PFSK-1 (cell line): ENCODE measurements at regions not wholly inside any gene's neighbourhood (a gene's known extent, or its start where the extent isn't known, plus 50 kb on each side); places are given as distances from the start of the nearest gene placed in this dataset.

Experiments used
- POLR2AphosphoS5 ChIP-seq: IDR thresholded peaks from 2 replicates; pipeline ENCODE4 v1.6.1; 2012; ENCODE audit warnings: low read depth, mild to moderate bottlenecking, control low read depth, low read length, moderate library complexity
- REST ChIP-seq, 2 experiments: IDR thresholded peaks; 2 replicates each; pipeline versions ENCODE4 v1.6.1 to v1.8.0; 2011 to 2012; ENCODE audit warnings: low read depth in 2 of 2, low read length in 2 of 2, control low read depth in 1 of 2, inconsistent platforms in 1 of 2, mild to moderate bottlenecking in 1 of 2, moderate library complexity in 1 of 2; ENCODE audit not compliant: insufficient read depth in 1 of 2
- SIN3A ChIP-seq: IDR thresholded peaks from 2 replicates; pipeline ENCODE4 v1.6.1; 2012; ENCODE audit warnings: mild to moderate bottlenecking, low read length, moderate library complexity, borderline replicate concordance; ENCODE audit not compliant: insufficient read depth
- TAF1 ChIP-seq: IDR thresholded peaks from 2 replicates; pipeline ENCODE4 v1.6.1; 2012; ENCODE audit warnings: low read length, control low read depth, borderline replicate concordance; ENCODE audit not compliant: insufficient read depth

- TF ChIP-seq POLR2AphosphoS5 (no peak), SIN3A (no peak), REST (IDR thresholded peaks at IDR 0.05; ENCODE audit: insufficient read depth in 1 of 2, low read depth in 2 of 2, low read length in 2 of 2) (no peak), TAF1 (no peak)
Measured at GRCh38 chr7:116364469-116364868, 135.1 kb upstream of the CAV2 start.
